HepG2 (cell line): ENCODE measurements at regions not wholly inside any gene's neighbourhood (a gene's known extent, or its start where the extent isn't known, plus 50 kb on each side); places are given as distances from the start of the nearest gene placed in this dataset.

Experiments used
- ATAC-seq: fragments of 200-7000 bp; cut with Tn5 transposase; 3 replicates; pipeline ENCODE4 v1.9.1; 2020; ENCODE audit warnings: mild to moderate bottlenecking, moderate library complexity
- BruUV-seq: library from RNA; stranded (reverse); fragments of 400-500 nt; replicated peaks from 2 replicates; lab custom pipeline; 2021; lab: Mats Ljungman, UMichigan
- CTCF ChIA-PET: fragments of 300-600 bp; formaldehyde crosslinking; extraction: SDS; loops from one replicate; lab custom pipeline; 2021; ENCODE audit warnings: low total read pairs, inconsistent platforms, low intra/inter-chr PET ratio; lab: Yijun Ruan, JAX
- POLR2A ChIA-PET: fragments of 350-600 bp; sonication (Branson Sonifier 250); formaldehyde crosslinking; loops from one replicate; lab custom pipeline; 2020; ENCODE audit warnings: antibody characterized with exemption, inconsistent platforms; lab: Yijun Ruan, JAX
- DNase-seq: peaks from one replicate; pipeline ENCODE4 v3.0.0-alpha.2; 2015; ENCODE audit warnings: low spot score
- FAIRE-seq: peaks from 3 replicates; lab custom pipeline; 2011; peaks lifted over from hg19 to GRCh38; lab: Jason Lieb, UNC
- H2AFZ ChIP-seq: one replicate; pipeline ENCODE4 v1.6.1; 2011; ENCODE audit warnings: low read length, inconsistent platforms
- H3K27ac ChIP-seq: fragments of 300-600 bp; 3 replicates; pipeline ENCODE4 v1.8.0; 2011; ENCODE audit warnings: mixed run types, mild to moderate bottlenecking, mixed read lengths, low read length, inconsistent platforms; ENCODE audit not compliant: insufficient read depth; ENCODE audit errors: extremely low read length
- H3K27me3 ChIP-seq, 2 experiments: fragments of 200-600 bp in 1 of 2; 2 replicates in 1 of 2; 3 replicates in 1 of 2; pipeline versions ENCODE4 v1.6.0 to v1.8.0; 2011; ENCODE audit warnings: low read length in 2 of 2, mild to moderate bottlenecking in 2 of 2, moderate library complexity in 2 of 2, inconsistent platforms in 1 of 2; ENCODE audit not compliant: insufficient read depth in 2 of 2, control insufficient read depth in 1 of 2
- H3K36me3 ChIP-seq, 2 experiments: fragments of 200-600 bp in 1 of 2; replicated peaks in 1 of 2; 2 replicates in 1 of 2; 3 replicates in 1 of 2; pipeline versions ENCODE4 v1.5.1 to v1.8.0; 2011; ENCODE audit warnings: low read length in 2 of 2, inconsistent platforms in 1 of 2; ENCODE audit not compliant: insufficient read depth in 2 of 2, control insufficient read depth in 1 of 2
- H3K4me1 ChIP-seq: 2 replicates; pipeline ENCODE4 v1.5.1; 2012; ENCODE audit warnings: low read length, inconsistent platforms; ENCODE audit not compliant: insufficient read depth
- H3K4me2 ChIP-seq: 2 replicates; pipeline ENCODE4 v1.6.0; 2011; ENCODE audit warnings: low read depth, low read length, inconsistent platforms
- H3K4me3 ChIP-seq, 3 experiments: fragments of 200-600 bp in 1 of 3; sonication (generic), shearing (Covaris generic) in 1 of 3; replicated peaks in 1 of 3; 2 replicates each; pipeline ENCODE4 v1.5.1; 2011 to 2016; ENCODE audit warnings: low read length in 3 of 3, inconsistent platforms in 2 of 3, low read depth in 2 of 3, mild to moderate bottlenecking in 2 of 3, control low read depth in 1 of 3, mixed read lengths in 1 of 3; ENCODE audit not compliant: insufficient read depth in 1 of 3
- H3K79me2 ChIP-seq: one replicate; pipeline ENCODE4 v1.6.1; 2011; ENCODE audit warnings: low read length, inconsistent platforms; ENCODE audit not compliant: insufficient read depth
- H3K9ac ChIP-seq: 2 replicates; pipeline ENCODE4 v1.6.0; 2011; ENCODE audit warnings: mild to moderate bottlenecking, low read depth, low read length, inconsistent platforms; ENCODE audit not compliant: insufficient read depth
- H3K9me3 ChIP-seq: 2 replicates; pipeline ENCODE4 v1.5.1; 2012; ENCODE audit warnings: mild to moderate bottlenecking, low read length
- H4K20me1 ChIP-seq: 2 replicates; pipeline ENCODE4 v1.6.0; 2011; ENCODE audit warnings: inconsistent platforms, mild to moderate bottlenecking, low read length, moderate library complexity; ENCODE audit not compliant: insufficient read depth
- ATF7-NPFF ChIP-seq: sonication (generic); formaldehyde crosslinking; IDR thresholded peaks from 2 replicates; pipeline ENCODE4 v1.8.1; 2023; ENCODE audit warnings: mild to moderate bottlenecking, low read depth, missing genetic modification reagents, moderate library complexity
- CBX1 ChIP-seq: IDR thresholded peaks from one replicate; pipeline ENCODE4 v1.6.1; 2016; ENCODE audit warnings: antibody characterized with exemption, low read depth
- HMG20A ChIP-seq: IDR thresholded peaks from 2 replicates; pipeline ENCODE4 v1.6.1; 2016; ENCODE audit warnings: borderline replicate concordance
- HNRNPK ChIP-seq: fragments of 200-400 bp; formaldehyde crosslinking; IDR thresholded peaks from 2 replicates; pipeline ENCODE4 v1.6.1; 2018; ENCODE audit warnings: low read length, low read depth, moderate library complexity, mild to moderate bottlenecking; ENCODE audit not compliant: poor library complexity, severe bottlenecking
- MED1 ChIP-seq: sonication (generic); formaldehyde crosslinking; IDR thresholded peaks from 2 replicates; pipeline ENCODE4 v1.4.0; 2020; ENCODE audit warnings: missing genetic modification reagents
- MXD4 ChIP-seq: IDR thresholded peaks from 2 replicates; pipeline ENCODE4 v1.6.1; 2016; ENCODE audit warnings: mild to moderate bottlenecking, missing biosample characterization, missing genetic modification reagents
- PHF20 ChIP-seq: sonication (generic); formaldehyde crosslinking; IDR thresholded peaks from 2 replicates; pipeline ENCODE4 v1.5.0; 2020; ENCODE audit warnings: mild to moderate bottlenecking, missing genetic modification reagents
- POLR2AphosphoS2 ChIP-seq: IDR thresholded peaks from 2 replicates; pipeline ENCODE4 v1.6.1; 2011; ENCODE audit warnings: low read depth, low read length, improper control_type of control experiment
- RARA ChIP-seq: IDR thresholded peaks from 2 replicates; pipeline ENCODE4 v1.6.1; 2016; ENCODE audit warnings: missing genetic modification reagents, missing compliant biosample characterization
- RXRB ChIP-seq: IDR thresholded peaks from 2 replicates; pipeline ENCODE4 v1.6.1; 2016; ENCODE audit warnings: borderline replicate concordance, missing genetic modification reagents, missing compliant biosample characterization
- SRSF9 ChIP-seq: fragments of 200-400 bp; formaldehyde crosslinking; IDR thresholded peaks from 2 replicates; pipeline ENCODE4 v1.6.1; 2018; ENCODE audit warnings: borderline replicate concordance, mild to moderate bottlenecking, low read depth, low read length; ENCODE audit not compliant: insufficient read depth, poor library complexity, severe bottlenecking
- SYNCRIP ChIP-seq: fragments of 200-400 bp; formaldehyde crosslinking; IDR thresholded peaks from 2 replicates; pipeline ENCODE4 v1.6.1; 2018; ENCODE audit warnings: mild to moderate bottlenecking, low read depth, low read length; ENCODE audit not compliant: insufficient read depth
- ZMYM3 ChIP-seq: sonication (generic); formaldehyde crosslinking; IDR thresholded peaks from 2 replicates; pipeline ENCODE4 v1.5.1; 2020; ENCODE audit warnings: mild to moderate bottlenecking, missing genetic modification reagents
- ZNF230 ChIP-seq: sonication (generic); formaldehyde crosslinking; IDR thresholded peaks from 2 replicates; pipeline ENCODE4 v1.4.0; 2020; ENCODE audit warnings: mild to moderate bottlenecking, missing genetic modification reagents
- ZNF281 ChIP-seq: sonication (generic); formaldehyde crosslinking; IDR thresholded peaks from 2 replicates; pipeline ENCODE4 v1.4.0; 2020; ENCODE audit warnings: missing genetic modification reagents, borderline replicate concordance
- ZNF607 ChIP-seq: sonication (generic); formaldehyde crosslinking; IDR thresholded peaks from 2 replicates; pipeline ENCODE4 v1.5.1; 2020; ENCODE audit warnings: missing genetic modification reagents, mild to moderate bottlenecking, borderline replicate concordance
- ZNF781 ChIP-seq: sonication (generic); formaldehyde crosslinking; IDR thresholded peaks from 2 replicates; pipeline ENCODE4 v1.5.1; 2020; ENCODE audit warnings: borderline replicate concordance, mild to moderate bottlenecking, missing genetic modification reagents; ENCODE audit errors: not compliant biosample characterization
- WGBS: methylation state at CpG from one replicate; pipeline ENCODE4 v1.1.6; 2017; ENCODE audit warnings: low lambda C conversion rate; 5-methylcytosine and 5-hydroxymethylcytosine counted together
- in situ Hi-C: cut with HindIII; loops from 2 replicates; pipeline ENCODE4 v1.10.0; 2017; ENCODE audit warnings: low pct_unique_long_range_greater_than_20kb; ENCODE audit not compliant: extremely low pct_ligation_motif_present
- intact Hi-C: fragments of 100-400 bp; cut with micrococcal nuclease; formaldehyde crosslinking; loops from one replicate; pipeline ENCODE4 v1.10.0; 2022; ENCODE audit not compliant: unreplicated experiment
- TF ChIP-seq, protein P1 (sequence below): sonication (generic); formaldehyde crosslinking; IDR thresholded peaks from 2 replicates; pipeline ENCODE4 v1.4.0; 2020; ENCODE audit warnings: low read depth, mild to moderate bottlenecking, missing genetic modification reagents

GRCh38 chr13:30849611-30850010, 56.5 kb upstream of the MEDAG start (continued):
- TF ChIP-seq RXRB (CRISPR knock-in tag) (0 out of 2 replicates have a peak, but pooled peaks have one; percentile 24), ZNF281 (CRISPR knock-in tag) (no peak), ZNF230 (no peak), RARA (CRISPR knock-in tag) (peak; percentile 22; the same call in 1 of the 2 replicates), MXD4 (CRISPR knock-in tag) (no peak), ZNF607 (CRISPR knock-in tag) (no peak)
- TF ChIP-seq, all 625 proteins: peak for 5

GRCh38 chr13:30850204-30850866, 55.7 kb upstream of the MEDAG start:
- POLR2A ChIA-PET, result no interaction called here
- no peak overlapping the region for H3K27ac ChIP-seq
- CTCF ChIA-PET, result no interaction called here
- H3K27me3 ChIP-seq, result no peaks in the 10 kb centered on the region
- H3K9me3 ChIP-seq, result no peaks in the 10 kb centered on the region
- H2AFZ ChIP-seq, result no peak overlapping the region
- peaks cover 77% of the 10 kb centered on the region for H3K4me1 ChIP-seq
- ATAC-seq (no peak), FAIRE-seq (no peak), DNase-seq (no peak)
- WGBS, result 48% methylated on average over 2 of the region's 2 CpGs
- in situ Hi-C loops, result loop anchor here (10.0 kb wide), 1 partner anchor 194 kb away; no protein-coding TSS in a partner anchor
- peak overlapping the region; percentile 34; the same call in 1 of the 2 replicates for H3K4me2 ChIP-seq
- no TSS peak for BruUV-seq
- H3K79me2 ChIP-seq, result no peaks in the 10 kb centered on the region
- H3K36me3 ChIP-seq, result no peaks in the 10 kb centered on the region
- intact Hi-C loops, result no loop called here
- H4K20me1 ChIP-seq, result no peaks in the 10 kb centered on the region
- no peak overlapping the region for H3K4me3 ChIP-seq
- H3K9ac ChIP-seq, result no peak overlapping the region
- no peak for TF ChIP-seq ATF7-NPFF (CRISPR knock-in tag)
- TF ChIP-seq POLR2AphosphoS2, result no peak
- TF ChIP-seq, protein P1, sequence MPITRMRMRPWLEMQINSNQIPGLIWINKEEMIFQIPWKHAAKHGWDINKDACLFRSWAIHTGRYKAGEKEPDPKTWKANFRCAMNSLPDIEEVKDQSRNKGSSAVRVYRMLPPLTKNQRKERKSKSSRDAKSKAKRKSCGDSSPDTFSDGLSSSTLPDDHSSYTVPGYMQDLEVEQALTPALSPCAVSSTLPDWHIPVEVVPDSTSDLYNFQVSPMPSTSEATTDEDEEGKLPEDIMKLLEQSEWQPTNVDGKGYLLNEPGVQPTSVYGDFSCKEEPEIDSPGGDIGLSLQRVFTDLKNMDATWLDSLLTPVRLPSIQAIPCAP (CRISPR knock-in tag), result no peak
- no peak for TF ChIP-seq PHF20 (CRISPR knock-in tag)
- TF ChIP-seq ZMYM3 (CRISPR knock-in tag), result 0 out of 2 replicates have a peak, but pooled peaks have one; percentile 43
- TF ChIP-seq ZNF781 (CRISPR knock-in tag), result no peak
- TF ChIP-seq SRSF9, result no peak
- no peak for TF ChIP-seq SYNCRIP
- TF ChIP-seq CBX1, result no peak
- 0 out of 2 replicates have a peak, but pooled peaks have one; percentile 8 for TF ChIP-seq HMG20A (CRISPR knock-in tag)
- no peak for TF ChIP-seq MED1 (CRISPR knock-in tag)
- no peak for TF ChIP-seq HNRNPK
